HG03060 (cell line): ENCODE measurements at regions not wholly inside any gene's neighbourhood (a gene's known extent, or its start where the extent isn't known, plus 50 kb on each side); places are given as distances from the start of the nearest gene placed in this dataset.
"Not testable (repeated sequence)": the region's sequence is repeated elsewhere in the genome, so short reads cannot be mapped to it uniquely, and the experiment has no call there.

Experiments used
- ATAC-seq: cut with Tn5 transposase; IDR thresholded peaks from one replicate; pipeline ENCODE4 v1.9.1; 2021; ENCODE audit warnings: low read depth, moderate number of reproducible peaks; ENCODE audit not compliant: unreplicated experiment

DNA sequence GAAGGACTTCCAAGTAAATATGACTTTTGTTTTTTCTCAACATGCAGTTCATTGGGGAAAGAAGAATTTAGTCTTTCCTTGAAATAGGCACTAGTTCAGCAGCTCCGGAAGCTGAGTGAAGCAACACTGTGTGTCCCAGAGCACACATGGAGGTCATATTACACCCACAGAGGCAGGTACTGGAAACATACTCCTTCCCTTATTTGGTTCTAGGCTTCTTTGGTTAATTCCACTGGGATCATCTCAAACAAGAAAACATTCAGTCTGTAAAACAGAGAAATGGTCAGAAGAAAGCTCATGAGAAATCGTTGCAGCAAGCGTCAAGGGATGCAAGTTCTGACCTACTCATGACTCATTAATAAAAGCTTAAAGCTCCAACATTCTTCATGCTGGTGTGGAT, 175.1 kb upstream of the PCSK5 start:
- no peak for ATAC-seq

DNA sequence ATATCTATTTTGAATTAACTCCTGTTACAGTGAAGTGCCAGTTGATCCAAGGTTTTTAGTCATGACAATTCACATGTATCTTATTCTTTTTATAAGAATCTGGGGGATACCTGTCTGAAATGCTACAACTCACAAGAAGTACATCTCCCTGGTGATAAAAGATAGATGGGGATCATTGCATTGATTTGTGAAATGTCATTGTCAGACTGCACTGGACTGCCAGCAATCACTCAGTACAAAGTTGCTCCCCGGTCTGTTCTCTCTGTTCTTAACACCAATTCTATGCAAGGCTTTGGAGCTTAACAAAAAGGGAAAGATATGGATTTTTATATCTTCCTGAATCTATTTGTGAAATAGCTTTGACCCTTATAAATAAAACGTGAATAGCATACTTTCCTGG, 171.8 kb upstream of the PCSK5 start:
- no peak for ATAC-seq

DNA sequence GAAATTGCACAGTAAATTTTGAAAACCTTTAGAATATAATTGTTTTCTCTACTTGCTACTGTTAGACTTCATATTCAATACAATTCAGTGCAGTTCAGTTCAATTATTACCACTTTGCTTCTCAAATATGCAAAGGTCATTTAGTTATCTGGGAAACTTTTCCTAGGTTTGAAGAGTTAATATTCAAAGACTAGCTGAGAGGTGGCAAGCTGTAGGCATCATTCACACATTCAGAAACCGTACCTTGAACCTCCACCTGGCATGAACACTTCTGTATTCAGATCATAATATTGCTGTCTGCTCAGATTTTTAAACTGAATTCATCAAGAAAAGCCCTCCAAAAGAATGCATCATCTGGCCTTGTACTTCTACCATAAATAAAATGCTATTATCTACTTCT, 162.1 kb upstream of the PCSK5 start:
- no peak for ATAC-seq

DNA sequence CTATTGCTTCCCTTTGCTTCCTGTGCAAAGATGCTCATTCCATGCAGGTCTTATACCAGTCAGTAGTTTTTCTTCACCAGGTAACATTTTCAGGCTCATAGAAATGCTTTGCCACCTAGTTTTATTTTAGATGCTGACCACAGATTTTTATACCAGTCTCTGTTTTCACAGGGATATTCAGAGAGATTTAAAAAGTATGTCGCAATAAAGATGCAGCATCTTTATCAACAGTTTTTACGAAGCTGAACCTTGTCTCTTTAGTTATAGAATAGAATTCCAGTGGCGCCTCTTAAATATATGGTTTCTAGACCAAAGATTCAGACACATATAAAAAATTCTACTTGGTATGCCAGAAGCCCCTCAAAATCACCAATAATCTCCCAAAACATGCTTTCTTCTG, 155.7 kb upstream of the PCSK5 start:
- no peak for ATAC-seq

DNA sequence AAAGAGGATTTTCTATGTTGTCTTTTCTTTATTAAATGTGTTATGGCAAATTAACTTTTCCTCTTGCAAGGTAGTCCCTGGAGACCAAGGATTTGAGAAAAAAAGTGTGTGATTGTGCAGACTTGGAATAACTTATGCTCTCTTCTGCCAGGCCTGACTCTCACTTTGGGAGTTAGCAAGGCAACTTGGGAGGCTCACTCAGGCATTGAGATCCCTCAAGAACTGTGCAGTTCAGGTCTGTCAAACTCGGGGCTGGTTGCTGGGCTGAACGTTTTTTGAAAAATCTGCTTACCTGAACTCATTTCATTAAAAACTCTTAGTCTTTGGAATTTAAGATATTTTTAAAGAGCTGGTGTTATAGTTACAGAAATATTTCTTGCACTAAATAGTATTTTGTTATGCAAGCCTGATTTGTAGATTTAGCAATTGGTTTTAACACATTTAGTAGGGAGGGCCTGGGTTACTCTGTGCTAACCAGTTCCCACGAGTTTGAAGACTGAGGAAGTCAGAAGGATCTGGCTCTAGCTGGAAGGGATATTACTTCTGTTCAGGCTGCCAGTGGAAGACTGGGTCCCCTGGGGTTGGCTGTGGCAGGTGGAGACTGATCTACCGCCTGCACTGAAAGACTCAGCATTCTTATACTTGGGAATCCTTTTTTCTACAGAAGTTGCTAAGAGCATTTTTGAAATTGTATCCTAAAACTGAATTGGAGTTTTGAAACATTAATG, 150.4 kb upstream of the PCSK5 start:
- ATAC-seq, result no peak

DNA sequence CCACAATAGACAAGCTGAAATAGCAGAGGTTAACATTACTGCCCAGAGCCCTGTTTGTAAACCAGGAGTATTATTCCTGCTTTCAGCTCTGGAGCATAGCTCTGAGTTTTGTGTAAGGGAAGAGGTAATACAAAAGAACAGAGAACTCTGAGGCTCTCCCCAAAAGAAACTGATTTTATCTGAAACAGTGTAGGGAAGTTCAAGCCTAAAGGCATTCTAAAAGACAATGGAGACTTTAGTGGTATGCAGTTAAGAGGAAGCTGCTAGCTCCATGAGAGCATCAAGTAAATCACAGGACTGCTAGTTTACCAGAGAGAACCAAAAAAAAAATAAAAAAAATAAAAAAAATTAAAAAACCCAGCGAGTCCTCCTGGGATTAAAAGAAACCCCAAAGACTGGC, 146.6 kb upstream of the PCSK5 start:
- ATAC-seq, result no peak

DNA sequence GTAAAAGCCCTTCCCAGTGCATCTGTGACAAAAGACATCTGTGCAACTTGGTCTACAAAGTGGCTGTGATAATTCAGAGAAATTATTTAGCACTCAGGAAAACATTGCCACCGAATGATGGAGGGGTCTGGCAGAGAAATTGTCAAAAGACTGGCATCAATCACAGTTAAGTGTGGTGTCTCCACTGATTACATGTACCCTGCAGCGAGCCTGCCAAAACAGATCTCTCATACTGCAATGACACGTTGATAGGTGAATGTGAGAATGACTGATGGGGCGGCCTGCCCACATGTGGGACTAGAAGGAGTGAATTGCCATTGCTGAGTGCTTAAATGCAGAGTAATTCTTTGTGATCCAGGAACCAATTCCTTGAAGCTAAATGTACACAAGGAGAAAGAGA, 136.4 kb upstream of the PCSK5 start:
- ATAC-seq, result no peak

DNA sequence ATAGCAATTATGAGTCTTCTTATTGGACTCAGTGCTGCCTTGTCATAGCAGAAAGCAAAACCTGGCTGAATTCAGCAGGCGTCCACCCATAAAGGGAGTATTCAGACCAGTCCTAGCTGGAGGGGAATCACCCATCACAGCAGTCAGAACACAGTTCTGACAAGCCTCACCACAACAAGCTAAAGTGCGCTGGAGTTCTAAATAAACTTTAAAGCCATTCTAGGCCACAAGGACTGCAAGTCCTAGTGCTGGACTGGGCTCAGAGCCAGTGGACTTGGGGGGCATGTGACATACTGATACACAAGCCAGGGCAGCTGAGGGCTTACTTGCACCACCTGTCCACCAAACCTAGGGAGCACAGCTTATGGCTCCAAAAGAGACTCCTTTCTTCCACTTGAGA, 115.3 kb upstream of the PCSK5 start:
- ATAC-seq, result no peak

DNA sequence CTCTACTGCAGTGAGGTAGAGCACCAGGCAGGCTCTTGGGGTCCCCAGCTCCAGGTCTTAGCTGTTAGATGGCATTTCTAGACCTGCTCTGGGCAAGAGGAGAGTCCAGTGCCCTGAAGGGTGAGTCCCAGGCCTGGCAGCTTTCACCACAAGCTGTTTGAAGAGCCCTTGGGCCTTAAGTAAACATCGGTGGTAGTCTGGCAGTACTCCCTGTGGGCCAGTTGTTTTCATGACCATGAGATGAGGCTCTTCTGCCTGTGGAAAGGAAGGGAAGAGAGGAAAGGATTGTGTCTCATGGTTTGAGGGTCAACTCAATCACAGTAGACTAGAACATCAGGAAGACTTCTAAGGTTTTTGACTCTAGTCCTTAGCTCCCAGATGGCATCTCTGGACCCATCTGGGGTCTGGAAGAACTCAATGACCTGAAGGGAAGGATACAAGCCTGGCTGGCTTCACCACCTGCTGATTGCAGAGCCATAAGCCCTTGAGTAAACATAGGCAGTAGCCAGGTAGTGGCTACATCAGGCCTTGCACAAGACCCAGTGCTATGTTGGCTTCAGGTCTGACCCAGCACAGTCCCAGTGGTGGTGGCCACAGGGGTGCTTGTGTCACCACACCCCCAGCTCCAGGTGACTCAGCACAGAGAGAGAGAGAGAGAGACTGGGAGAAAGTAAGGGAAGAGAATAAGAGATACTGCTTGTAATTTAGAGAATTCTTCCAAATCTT, 114.3 kb upstream of the PCSK5 start:
- no peak for ATAC-seq

DNA sequence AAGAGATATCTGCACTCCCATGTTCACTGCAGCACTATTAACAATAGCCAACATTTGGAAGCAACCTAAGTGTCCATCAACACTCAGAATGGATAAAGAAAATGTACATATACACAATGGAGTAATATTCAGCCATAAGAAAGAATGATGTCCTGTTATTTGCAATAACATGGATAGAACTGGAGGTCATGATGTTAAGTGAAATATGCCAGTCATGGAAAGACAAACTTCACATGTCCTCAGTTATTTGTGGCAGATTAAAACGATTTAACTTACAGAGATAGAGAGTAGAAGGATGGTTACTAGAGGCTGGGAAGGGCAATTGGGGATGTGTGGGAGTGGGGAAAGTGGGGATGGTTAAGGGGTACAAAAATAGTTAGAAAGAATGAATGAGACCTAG, 110.3 kb upstream of the PCSK5 start:
- no peak for ATAC-seq

DNA sequence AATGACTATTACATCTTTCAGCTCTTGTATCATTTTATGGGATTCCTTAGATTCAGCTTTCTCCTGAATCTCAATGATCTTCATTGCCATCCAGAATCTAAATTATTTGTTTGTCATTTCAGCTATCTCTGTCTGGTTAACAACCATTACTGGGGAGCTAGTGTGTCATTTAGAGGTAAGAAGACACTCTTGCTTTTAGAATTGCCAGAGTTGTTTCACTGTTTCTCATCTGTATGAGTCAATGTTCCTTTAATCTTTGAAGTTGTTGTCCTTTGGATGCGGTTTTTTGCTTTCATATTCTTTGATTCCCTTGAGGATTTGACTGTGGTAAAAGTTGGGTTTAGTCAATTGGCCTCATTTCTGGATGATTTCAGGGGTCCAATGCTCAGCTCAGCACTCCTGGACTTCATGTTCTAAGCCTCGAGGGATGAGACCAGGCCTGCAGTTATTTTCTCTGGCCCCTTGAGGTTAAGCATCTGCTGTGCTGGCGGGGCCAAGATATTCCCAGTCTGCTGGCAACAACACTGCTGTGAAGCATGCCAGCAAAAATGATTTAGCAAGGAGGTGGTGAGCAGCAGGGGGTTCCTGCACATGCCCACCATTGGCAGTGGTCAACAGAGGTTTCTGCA, 102.4 kb upstream of the PCSK5 start:
- no peak for ATAC-seq

DNA sequence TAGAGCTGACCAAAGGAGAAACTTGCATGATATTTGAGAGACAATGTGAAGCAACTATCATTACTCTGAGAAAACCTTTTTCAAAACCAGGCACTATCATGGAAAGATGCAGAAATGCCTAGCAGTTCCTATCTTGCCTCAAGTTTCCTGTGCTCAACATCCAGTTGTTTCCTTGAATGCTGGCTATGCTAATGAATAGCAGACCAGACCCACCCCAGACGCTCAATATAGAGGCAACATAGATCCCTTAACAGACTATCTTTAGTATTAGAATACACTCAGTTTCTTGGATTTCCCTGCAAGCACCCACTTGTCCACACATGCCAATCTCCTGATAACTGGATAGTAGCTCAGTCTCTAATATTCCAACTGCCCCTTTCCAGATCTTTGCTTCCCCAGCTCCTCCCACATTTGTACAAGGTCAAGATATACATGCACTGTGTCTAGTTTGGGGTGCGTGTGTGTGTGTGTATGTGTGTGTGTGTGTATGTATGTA, 93.3 kb upstream of the PCSK5 start:
- ATAC-seq, result no peak

DNA sequence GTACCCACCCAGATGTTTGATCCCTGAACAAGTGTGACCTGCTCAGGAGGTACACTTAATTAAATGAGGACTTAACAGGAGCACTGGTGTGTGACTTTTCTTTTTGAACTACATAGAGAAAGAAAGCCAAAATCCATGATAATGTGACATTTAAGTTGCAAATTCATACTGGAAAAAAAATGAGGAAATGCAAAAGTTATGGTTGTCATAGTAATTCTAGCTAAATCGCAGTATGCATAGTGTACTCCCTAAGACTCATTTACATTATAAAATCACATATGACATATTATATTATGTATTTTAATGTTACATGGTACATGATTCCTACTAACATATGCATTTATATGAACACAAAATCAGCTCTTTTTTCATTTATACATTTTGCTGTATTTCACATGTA, 92.0 kb upstream of the PCSK5 start:
- ATAC-seq, result no peak

DNA sequence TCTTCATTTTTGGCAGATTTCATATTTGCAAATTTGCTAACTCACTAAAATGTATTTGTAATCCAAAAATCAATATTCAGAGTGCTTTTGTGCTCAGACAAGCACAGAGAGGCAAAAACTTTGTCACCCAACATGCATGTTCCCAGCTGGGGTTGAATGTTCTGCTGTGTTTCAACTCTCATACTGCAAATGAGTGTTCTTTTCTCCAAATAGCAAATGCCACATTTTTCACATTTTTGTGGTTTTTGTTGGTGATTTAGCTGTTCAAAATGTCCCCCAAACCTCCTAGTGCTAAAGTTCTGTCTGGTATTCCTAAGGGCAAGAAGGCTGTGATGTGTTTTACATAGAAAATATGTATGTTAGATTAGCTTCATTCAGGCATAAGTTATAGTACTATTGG, 87.3 kb upstream of the PCSK5 start:
- ATAC-seq, result no peak

DNA sequence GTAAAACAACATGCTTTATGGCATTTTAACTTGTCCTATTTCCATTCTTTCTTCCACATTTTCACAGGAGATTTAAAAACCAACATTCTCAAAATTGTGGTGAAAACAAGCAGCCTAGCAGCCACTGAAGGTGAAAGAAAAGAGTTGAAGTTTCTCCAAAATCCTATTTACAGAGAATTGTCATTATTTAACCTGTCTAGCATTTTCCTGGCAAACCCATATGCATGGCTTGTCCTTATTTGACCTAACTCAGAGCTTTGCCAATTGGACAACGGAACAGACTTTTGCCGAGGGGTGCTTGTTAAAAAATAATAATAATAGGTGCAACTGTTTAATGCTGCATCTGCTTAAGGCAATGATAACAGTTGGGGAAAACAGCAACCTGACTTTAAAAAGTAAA, 80.4 kb upstream of the PCSK5 start:
- ATAC-seq, result no peak

DNA sequence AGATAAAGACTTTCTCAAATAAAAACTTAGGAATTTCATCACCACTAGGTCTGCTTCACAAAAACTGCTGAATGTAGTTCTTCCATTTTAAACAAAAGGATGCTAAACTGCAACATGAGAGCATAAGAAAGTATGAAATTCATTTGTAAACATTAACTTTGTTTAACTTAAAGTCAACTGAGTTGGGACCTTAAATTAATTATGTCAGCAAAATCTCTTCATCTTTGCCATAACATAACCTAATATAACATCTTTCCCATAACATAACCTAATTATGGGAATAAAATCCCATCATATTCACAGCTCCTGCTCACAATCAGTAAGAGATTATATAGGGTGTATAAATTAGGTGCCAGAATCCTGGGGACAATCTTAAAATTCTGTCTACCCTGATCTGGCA, 78.8 kb upstream of the PCSK5 start:
- no peak for ATAC-seq

DNA sequence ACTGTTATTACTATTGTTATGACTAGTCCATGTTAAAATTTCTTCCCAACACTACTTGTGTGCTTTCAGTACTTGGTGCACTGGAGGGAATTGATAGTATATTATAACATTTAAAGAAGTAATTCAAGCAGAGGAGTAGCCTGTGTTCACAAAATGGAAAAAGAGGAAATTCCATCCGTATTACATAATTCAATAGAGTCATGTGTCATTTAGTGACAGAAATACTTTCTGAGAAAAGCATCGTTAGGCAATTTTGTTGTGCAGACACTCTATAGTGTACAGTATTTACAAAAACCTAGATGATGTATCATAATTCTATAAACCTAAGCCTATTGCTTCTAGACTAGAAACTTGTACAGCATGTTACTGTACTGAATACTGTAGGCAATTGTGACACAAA, 78.3 kb upstream of the PCSK5 start:
- no peak for ATAC-seq

DNA sequence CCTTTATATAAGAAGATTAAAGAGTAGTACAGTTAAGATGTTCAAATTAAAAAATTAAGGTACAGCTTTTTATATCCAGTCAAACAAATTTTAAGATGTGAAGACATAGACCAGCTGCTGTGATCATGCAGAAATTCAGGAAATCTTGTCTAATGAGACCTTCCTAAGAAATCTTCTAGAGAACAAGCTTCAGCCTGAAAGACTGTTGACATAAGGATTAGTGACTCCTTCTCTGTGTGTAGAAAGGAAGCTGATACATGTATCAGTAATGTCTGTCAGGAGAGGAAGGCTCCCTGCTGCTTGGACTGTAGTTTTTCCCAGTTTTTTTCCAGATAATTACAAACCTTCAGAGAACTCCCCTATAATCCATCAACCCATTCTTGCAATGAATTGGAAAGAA, 75.8 kb upstream of the PCSK5 start:
- ATAC-seq, result no peak

DNA sequence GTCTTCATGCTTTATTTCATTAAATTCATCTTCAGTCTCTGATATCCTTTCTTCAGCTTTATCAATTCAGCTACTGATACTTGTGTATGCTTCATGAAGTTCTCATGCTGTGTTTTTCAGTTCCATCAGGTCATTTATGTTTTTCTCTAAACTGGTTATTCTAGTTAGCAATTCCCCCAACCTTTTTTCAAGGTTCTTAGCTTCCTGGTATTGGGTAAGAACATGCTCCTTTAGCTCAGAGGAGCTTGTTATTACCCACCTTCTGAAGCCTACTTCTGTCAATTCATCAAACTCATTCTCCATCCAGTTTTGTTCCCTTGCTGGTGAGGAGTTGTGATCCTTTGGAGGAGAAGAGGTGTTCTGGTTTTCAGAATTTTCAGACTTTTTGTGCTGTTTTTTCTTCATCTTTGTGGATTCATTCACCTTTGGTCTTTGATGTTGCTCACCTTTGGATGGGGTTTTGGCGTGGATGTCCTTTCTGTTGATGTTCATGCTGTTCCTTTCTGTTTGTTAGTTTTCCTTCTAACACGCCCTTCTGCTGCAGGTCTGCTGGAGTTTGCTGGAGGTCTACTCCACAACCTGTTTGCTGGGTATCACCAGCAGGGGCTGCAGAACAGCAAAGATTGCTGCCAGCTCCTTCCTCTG, 69.9 kb upstream of the PCSK5 start:
- not testable (repeated sequence) for ATAC-seq

DNA sequence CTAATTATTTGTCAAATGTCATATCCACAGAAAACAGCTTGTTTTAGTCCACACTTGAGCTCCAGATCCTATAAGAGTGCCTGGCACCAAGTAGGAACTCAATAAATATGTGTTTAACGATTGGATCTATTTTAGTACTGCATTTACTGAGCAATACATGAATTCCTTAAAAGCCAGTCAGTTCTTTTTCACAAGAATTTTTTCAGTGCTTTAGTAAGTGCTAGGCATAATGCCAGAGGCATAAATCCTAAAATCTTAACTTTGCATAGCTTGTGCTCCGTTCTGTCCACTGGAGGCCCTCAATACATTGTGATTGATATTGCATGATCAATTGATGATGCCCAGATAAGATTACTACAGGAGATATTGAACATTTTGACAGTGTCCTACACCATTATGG, 67.3 kb upstream of the PCSK5 start:
- no peak for ATAC-seq

DNA sequence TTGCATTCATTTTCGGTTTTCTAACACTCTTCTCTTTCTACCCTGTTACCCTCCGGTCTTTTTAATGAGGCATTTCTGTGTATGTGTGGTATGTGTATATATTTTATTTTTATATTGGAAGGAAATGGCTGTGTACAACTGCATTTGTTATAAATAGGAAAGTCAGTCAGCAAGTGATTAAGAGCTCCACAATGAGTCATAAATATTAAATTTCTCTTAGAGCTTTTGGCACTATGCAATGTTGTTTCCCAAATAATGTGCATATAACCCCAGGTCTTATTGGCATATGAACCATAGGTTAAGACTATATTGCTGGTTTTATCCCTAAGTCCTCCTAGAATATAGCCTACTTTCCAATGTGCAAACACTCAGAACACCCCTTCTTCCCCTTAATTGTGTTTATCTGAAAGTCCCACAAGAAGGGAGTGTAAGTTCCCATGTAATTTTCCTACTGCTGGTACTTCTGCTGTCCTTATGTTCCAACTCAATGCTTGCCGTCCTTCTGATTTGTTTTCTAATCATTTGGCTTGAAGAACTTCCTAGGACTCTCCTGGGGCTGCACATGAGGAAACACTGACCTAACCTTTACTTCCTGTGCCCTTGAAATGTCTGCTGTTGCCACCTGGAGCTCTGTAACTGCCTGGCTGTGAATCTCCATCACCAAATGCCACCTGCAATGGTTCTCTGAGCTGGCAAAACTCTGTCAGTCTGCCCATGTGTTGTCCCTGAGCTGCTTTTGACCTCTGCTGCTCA, 65.5 kb upstream of the PCSK5 start:
- ATAC-seq, result no peak
